ENCODE measurements at regions not wholly inside any gene's neighbourhood (a gene's known extent, or its start where the extent isn't known, plus 50 kb on each side); places are given as distances from the start of the nearest gene placed in this dataset.

DNA sequence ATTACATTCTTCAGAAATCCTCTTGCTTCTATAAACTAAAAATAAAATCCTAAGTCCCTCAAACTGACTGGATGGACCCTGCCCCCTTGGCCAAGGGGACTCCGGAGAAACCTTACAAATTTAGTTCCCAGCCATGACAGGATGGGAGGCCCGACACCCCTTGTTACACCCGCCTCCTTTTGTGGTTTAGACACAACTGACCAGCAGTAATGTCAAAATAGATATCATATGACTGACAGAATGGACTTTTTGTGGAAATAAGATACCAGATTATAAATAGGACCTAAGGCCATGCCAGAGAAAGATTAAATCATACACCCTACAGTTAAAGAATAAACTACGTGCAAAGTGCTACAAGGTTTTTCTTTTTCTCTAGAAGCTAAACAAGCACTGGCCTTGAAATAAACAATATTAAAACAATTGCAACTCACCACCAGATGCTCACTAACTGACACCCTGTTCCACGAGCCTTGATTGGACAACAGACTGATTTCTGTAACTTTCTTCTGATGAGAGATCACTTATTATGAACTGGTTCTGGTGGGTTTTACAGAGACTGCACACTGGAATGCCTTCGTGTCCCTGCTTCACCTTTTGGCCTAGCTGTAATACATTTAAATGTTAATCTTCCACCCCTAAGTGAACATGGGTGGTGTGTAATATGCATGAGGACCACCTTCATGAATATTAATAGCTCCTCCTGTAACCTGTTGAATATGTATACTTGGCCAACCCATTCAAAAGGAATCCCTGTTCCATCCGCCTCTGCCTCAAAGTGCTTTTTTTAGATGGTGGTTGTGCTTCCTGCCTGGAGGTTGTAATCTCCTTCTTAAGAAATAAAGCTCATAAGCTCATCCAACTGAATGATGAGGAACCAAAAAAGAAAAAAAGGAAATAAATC is 99.6 kb downstream of the ODF2L start:
- DNase-seq = no peak

DNA sequence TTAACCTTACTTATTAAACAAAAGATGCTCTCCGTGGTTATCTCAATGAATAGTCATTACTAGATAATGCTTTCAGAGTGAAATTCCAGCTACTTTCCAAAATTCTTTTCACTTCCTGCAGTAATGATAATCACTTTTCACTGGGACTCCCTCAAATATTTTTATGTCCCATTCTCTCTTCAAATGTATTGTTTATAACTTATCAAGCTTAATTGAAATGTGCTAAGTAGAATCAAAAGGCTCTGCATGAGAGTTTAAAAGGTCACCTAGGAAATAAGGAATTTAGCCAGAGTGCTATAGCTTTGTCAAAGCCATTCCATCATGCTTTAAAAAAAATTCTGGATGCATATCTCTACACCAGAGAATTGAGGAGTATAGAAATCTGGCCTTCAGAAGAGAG is 106.4 kb downstream of the ODF2L start:
- DNase-seq = no peak

DNA sequence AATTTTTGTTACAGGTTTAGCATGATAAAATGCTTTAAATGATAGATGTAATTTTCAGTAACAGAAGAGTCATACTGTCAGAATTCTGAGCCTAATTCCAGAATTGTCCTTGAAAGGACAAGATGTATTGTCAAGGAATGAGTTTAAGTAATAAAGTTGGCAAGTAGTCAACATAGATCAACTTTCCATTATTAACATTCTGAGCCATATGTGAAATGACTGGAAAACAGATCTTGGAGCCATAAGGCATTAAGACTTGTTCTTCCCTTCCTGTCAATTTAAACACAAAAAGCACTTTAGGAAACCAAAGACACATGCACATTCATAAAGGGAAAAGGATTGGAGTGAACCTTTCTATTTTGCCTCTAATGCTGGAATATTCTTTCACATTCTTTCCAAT is 107.0 kb downstream of the ODF2L start:
- no peak for DNase-seq

DNA sequence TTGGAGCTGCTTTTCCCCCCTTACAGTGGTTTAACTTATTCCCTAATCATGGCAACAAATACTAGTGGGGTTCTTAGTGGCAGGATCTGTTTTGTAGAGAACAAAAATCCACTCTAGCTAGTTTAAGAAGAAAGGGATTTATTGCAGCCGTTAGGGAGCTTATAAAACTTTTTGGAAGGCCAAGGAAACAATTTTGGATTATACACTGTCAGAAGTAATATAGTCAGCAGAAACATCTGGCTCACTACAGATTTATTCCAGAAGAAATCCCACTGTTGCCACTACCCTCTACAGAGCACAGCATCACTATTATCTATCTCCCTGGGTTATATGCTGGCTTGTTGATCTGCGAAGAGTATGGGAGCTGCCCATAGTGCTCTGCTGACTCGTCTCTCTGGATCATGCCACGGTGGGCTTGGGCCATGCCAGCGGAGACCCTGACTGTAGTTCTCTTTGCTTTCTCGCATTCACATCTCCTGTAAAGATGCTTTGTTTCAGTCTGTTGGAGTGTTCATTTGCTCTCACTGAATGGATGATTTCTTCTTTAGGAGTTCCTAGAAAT is 107.5 kb downstream of the ODF2L start:
- DNase-seq = no peak

DNA sequence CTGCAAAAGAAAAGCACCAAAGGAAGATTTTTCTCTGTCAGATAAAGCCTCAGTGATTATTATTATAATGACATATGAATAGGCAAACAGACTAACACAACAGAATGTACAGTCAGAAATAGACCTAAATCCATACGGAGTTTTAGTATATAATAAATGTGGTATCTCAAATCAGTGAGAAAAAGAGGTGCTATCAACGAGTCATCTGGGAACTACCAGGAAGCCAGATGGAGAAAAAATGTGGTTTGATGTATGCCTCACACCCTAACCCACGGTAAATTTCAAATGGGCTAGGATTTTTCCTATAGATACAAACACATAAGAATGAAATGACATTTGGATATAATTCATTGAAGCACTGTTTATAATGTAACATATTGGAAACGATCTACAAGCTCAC is 110.3 kb downstream of the ODF2L start:
- DNase-seq = no peak

DNA sequence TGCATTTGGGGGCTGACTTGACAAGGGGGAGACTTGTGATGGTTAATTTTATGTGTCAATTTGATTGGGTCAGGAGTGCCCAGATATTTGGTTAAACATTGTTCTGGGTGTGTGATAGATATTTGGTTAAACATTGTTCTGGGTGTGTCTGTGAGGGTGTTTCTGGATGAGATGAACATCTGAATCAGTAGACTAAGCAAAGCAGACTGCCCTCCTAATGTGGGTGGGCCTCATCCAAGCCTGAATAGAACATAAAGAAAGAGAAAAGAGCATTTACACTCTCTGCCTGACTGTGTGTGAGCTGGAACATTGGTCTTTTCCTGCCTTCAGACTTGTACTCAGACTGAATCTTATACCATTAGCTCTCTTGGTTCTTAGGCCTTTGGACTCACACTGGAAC is 113.5 kb downstream of the ODF2L start:
- no peak for DNase-seq

DNA sequence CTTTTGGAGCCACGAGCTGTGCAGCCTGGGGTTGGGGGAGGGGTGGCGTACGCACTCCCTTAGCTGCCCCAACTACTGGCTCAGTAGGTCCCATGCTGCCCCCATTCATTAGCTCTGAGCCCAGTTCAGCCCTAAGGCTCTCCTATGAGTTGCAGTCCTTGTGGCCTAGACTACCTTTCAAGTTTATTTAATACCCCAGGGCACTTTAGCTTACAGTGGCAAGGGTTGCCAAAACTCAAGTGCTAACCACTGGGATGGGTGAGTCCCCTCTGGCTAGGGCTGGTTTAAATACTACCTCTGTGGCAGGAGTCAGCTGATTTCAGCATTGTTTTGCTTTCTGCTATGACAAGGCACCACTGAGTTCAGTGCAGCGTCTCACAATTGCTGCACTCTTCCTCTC is 118.2 kb downstream of the ODF2L start:
- no peak for DNase-seq

DNA sequence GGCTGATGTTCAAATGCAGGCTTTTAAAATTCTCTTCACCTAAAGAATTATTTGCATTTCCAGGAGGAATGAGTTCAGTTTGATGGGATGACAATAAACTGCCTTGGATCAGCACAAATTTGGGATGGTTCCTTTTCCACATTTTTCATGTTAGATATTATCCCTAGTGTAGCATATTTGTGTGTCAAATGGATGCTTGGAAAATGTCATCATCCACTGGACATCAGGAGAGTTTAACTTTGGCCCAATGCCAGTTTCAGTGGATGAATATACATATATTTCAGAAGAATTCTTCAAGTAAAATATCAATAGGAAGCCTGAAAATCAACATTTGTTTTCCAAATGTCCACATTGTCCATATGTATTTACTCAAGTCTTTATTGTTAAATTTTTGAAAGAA is 116.5 kb upstream of the COL24A1 start:
- no peak for DNase-seq

DNA sequence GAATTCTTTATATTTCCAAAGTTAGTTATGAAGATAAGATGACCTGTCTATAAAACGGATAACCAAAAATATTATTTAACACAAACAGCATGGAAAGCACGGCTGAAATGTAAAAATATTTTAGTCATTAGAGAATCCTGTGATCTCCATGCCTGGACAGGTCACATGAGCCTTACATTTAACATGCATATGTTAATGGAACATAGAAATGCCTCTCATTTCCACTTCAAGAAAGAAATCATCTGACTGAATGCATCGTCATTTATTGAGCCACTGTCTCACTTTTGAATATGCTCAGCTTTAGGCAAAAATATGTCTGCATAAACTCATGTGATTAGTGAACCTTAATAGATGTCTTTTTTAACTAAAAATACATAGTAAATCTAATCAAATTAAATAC is 115.5 kb upstream of the COL24A1 start:
- no peak for DNase-seq

DNA sequence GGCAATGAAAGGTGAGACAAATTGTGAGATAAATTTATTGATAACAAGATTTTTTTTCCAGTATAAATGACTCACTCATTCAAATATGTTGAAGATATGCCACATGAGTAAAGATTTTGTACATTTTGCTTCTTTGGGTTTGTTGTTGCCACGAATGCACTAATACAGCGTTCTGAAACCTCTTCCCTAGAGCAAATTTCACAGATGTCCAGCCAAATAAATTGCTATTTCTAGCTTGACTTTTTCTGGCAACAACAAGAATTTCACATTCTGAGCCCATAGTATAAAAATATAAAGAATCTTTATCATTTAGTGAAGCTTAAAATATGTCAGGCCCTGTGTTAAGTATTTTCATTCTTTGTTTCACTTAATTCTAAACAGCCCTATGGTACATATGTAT is 114.5 kb upstream of the COL24A1 start:
- DNase-seq = no peak

DNA sequence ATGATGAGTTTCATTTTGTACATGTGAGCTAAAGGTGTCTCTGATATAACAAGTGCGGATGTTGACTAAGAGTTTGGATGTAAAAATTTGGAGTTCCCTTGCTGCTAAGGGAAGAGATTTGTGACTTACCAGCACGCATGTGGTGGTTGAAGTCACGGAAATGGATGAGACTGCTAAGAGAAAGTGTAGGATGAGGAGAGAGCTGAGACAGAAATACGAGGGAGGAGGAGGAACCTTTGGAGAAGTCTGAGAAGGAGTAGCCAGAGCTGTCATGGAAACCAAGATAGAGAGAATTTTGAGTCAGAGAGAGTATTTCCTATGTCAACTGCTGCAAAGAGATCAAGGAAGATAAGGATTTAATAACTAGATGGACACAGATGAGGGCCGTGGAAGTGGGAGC is 106.5 kb upstream of the COL24A1 start:
- no peak for DNase-seq

DNA sequence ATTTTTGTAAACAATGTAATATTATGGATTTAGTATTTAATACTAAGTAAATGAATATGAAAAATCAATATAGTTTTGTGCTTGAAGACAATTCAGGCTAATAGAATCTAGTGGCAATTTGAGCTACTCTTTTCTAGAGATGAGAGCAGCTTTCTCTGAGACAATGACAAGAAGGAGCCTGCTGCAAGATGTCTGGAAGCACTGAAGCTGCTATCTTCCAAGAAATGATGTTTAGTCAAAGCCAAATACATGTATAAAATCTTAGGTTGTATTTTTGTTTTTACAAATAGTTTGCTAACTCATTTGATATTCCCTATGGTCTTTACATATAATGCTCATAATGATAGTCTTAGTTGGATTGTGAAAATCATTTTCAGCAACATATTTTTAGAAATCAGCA is 103.9 kb upstream of the COL24A1 start:
- DNase-seq = no peak

DNA sequence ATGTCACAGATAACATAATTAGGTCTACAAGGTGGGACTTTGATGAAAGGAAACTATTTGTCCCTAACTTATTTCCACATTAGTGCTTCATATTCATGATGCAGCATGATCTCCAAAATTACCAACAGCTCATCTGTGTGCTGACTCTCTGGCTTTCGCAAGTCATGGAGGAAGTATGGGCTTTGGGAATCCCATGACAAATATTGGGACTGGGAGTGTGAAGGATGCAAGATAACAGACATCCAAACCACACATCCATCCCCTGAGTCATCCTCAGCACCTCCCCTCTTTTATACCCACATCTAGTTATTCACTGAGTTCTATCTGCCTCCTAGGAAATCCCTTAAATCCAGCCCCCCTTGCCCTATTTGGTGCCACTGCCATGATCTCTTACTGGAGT is 102.8 kb upstream of the COL24A1 start:
- DNase-seq = no peak

DNA sequence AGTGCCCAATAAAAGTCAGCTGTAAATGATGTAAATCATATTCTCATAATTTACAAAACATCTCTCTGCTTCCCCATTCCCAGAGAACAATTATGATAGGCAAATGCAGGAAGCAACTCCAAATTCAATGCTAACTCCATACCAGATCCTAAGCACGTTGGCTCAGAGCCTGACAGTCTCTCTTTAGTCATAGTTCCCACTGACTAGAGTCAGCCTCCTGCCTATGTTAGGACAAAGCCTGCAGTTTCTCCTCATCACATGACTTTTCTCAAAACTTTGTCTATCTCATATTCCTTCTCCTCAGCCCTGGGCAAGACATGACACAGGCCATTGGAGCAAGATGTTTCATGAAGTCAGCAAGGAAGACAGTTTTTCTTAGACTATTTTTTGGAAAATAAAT is 101.5 kb upstream of the COL24A1 start:
- DNase-seq = no peak

DNA sequence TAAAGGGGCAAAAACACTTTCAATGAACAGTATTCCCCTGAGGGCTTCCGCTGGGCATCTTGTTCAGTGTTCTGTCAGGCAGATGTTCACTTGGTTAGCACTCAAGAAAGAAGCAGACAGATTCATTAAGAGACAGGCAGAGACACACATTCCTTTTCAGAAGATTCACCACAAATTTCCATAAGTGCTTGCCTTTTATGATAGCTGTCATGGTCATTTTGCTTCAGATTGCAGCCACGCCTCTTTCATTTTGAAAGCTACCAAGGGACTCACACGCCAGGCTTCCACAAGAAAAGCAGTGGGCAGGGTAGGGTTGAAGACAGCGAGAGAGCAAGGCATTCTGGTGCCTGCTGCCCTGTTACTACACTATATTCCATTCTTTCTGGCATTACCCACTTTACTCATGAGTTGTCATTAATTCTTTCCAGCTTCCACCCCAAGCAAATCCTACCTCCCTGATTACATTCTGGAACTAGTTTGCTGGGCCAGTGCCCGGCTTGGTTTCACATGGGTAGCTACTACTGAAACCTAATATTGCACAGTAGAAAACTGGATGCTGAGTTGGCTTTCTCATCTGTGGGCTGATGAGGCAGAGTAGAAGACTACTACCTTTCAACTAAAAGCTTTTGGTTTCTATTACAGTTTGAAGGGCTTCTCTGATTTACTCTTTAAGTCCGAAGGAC is 91.2 kb upstream of the COL24A1 start:
- DNase-seq = peak; percentile 59

DNA sequence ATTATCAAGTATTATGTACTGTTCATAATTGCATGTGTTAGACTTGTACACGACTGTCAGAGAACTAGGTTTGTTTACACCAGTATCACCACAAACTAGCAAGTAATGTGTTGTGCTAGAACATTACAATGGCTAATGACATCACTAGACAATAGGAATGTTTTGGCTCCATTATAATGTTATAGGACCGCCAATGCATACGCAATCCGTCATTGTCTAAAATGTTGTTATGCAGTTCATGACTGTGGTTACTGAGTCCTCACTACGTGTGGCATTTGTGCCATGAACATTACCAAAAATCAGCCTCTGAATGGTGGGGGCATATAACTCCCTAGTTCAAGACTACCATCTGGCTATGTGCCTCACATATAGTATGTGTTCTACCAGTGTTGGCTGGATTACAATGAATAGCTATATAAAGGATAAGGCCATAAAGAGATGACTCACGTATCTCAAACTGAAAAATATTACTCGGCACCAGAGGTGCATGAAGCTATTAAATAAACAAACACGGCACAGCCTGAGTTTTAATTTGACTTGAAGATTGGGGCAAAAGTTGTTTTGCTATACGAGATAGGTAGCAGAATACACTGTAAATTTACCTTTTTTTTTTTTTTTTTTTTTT is 89.1 kb upstream of the COL24A1 start:
- no peak for DNase-seq

DNA sequence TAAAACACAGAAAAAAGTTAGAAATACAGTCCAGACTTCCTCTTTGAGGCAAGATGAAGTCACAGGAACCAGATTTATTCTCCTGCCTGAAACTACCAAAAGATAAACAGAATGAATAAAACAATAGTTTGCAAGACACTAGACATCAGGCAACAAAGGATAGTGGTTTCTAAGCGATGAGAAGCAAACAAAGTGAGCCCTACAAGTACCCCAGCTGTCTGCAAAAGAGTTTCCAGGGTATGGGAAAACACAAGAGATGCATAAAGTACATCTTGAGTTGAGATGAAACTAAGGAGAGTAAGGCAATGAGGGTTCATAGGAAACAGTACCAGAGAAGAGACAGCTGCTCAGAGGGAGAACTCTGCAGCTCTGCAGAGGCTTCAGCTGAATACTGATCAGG is 83.3 kb upstream of the COL24A1 start:
- no peak for DNase-seq

DNA sequence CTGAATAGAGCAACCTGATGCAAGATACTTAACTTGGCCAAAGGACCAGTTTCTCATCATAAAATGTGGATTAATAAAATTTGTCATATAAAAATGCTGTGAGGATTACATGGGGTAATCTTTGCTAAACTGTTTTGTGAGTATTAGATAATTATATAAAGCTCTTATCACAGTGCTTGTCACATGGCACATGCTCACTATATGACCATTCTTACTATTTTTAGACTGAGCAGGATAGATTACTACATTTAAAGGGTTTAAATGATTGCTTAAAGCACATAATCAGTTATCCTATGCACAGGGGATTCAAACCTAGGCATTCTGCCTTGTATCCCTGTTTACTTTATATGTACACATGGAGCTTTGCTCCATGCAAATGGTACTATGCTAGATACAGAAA is 82.9 kb upstream of the COL24A1 start:
- no peak for DNase-seq

DNA sequence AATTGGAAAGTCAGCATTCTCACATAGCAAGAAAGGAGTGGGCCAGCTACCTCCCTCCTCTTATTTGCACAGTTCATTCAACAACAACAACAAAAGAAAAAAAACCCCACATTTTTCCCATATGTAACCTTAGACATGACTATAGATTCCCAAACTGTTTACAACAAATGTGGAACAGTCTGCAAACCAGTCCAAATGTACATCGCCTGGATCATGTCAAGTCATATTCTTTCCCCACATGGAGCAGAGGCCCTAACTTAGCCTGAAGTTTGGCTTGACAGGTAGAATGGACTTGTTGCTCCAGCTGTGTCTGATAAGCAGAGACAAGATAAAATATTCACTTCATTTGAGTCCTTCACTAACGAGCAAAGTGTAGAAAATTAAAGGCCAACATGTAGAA is 81.7 kb upstream of the COL24A1 start:
- no peak for DNase-seq

DNA sequence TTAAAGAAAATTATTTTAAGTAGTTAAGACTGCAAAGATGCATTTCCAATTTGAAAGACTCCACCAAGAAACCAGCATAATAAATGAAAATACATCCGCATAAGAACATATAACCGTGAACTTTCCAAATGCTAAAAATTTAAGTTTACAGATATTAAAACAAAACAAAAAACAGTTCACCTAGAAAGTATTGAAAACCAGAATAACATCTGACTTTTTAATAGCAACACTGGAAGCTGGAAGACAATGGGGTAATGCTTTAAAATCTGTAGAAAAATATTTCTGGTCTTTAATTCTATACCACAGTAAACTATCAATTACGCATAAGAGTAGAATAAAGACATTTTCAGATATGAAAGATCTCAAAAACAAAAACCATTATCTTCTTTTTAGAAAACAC is 79.3 kb upstream of the COL24A1 start:
- DNase-seq = no peak

DNA sequence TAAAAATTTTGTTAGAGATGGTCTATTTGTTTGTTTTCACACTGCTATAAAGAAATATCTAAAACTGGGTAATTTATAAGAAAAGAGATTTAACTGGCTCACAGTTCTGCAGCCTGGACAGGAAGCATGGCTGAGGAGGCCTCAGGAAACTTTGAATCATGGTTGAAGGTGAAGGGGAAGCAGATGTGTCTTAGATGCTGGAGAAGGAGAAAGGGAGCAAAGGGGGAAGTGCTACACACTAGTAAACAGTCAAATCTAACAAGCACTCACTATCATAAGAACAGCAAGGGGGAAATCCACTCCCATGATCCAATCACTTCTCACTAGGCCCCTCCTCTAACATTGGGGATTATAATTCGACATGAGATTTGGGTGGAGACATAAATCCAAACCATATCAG is 76.8 kb upstream of the COL24A1 start:
- DNase-seq = no peak

DNA sequence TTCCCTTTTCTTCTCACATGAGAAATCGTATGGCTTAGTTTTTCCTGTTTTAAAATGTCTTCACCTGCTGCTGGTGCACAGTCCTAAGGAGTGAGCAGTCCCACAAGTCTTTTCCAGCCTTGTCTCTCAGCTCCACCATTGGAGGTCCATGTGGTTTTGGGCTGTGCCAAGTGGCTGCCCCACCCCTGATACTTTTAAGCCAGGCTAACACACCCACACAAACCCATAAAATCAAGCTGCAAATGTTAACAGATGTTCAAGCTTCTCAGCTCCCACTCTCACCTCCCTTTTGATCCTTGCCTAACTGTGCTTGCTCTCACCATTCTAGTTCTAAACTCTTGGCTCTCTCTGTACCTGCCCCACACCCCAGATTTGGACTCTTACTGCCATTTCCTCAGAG is 74.5 kb upstream of the COL24A1 start:
- DNase-seq = no peak

DNA sequence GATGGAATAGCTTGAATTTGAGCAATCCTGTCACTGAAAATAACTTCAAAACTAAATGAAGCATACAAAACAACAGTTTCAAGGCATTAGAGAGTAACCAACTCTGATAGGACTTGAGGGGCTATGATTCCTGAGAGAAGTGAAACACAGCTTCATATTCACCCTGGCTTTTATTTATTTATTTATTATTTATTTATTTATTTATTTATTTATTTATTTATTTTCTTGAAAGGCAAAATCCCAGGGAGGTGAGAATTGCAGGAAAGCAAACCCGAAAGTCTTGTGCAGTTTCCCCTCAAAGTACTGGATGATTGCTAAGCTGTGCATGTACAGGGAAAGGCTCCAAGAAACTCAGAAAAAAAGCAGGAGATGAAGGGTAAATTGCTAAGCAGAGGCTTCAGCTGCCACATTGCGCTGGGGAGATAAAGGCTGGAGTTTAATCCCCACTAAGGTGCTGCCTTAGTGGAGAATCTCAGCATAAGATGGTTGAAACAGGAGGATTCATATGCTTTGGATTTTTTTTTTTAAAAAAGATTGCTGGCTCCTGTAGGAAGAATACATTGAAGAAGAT is 72.9 kb upstream of the COL24A1 start:
- DNase-seq = no peak

DNA sequence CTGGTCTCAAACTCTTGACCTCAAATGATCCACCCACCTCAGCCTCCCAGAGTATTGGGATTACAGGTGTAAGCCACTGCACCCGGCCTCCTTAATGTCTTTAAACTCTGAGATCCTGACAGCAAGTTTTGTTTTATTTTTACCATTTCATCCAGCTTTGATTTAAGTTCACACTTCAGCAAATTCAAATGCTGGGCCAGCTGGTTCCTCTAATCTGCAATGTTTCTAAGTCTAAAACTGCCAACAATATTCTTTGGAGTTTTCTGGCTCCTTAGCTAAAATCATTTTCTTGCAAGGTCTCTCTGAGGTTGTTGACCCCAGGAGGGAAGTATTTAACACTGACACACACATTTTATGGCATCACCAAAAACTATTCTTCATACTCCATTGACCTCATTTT is 72.0 kb upstream of the COL24A1 start:
- DNase-seq = no peak

Measured in amniotic stem cell (primary cell).